ENCODE measurements at regions not wholly inside any gene's neighbourhood (a gene's known extent, or its start where the extent isn't known, plus 50 kb on each side); places are given as distances from the start of the nearest gene placed in this dataset.

GRCh38 chr5:57406641-57407040, 76.0 kb downstream of the ACTBL2 start:
- ATAC-seq = peak in 2 of 4 donors; percentile 32 to 38

DNA sequence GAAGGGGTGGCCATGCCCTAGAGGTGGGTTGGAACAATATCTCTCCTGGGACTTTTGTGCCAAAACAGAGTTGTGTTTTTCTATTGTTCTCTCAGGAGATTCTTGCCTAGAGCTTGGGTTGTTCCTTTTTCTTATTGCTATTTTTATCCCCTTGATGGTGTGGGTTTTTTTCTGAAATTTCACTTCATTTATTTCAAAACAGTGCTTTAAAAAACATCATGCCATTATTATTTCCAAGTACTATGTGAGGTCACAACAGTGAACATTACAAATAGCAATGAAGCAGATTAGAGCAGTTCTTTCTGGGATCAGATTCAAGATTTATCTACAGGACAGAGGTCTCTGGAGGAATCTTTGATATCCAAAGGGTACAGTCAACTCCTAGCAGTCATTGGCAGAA, 76.6 kb downstream of the ACTBL2 start:
- Histone ChIP-seq H3K4me1 (peaks cover 0 to 60% (median 30%) of the 10 kb centered on the region in 12 donors), H3K27ac (peak overlapping the region in 5 of 12 donors; percentile 9 to 72 (median 22)), H3K36me3 (no peaks in the 10 kb centered on the region), H3K9me3 (no peaks in the 10 kb centered on the region), H3K27me3 (no peaks in the 10 kb centered on the region), H3K4me3 (no peak overlapping the region)
- DNase-seq = no peak
- TF ChIP-seq POLR2A (IDR thresholded peaks at IDR 0.05) = no peak
- no peak for TF ChIP-seq CTCF (IDR thresholded peaks at IDR 0.05)
- intact Hi-C loops (cut with DNase I) = no loop called here
- ATAC-seq = peak in 3 of 4 donors; percentile 45 to 48 (median 46)

More at GRCh38 chr5:57406641-57407040, 76.0 kb downstream of the ACTBL2 start:
- Histone ChIP-seq H3K27me3 (no peaks in the 10 kb centered on the region), H3K9me3 (no peaks in the 10 kb centered on the region), H3K4me3 (no peak overlapping the region), H3K27ac (peak overlapping the region in 5 of 12 donors; percentile 2 to 43 (median 10)), H3K36me3 (no peaks in the 10 kb centered on the region), H3K4me1 (peaks cover 0 to 66% (median 30%) of the 10 kb centered on the region in 12 donors)
- intact Hi-C loops (cut with DNase I) = no loop called here
- DNase-seq = no peak
- TF ChIP-seq CTCF (IDR thresholded peaks at IDR 0.05) (no peak), POLR2A (IDR thresholded peaks at IDR 0.05) (no peak)
- WGBS, 4 donors = 54 to 79% (median 66%) methylated on average over 2 of the region's 2 CpGs

GRCh38 chr5:57402761-57403160, 79.8 kb downstream of the ACTBL2 start:
- H3K4me3 ChIP-seq = no peak overlapping the region
- peaks cover 0 to 29% (median 13%) of the 10 kb centered on the region in 12 donors for H3K4me1 ChIP-seq
- intact Hi-C loops (cut with DNase I) = no loop called here
- no peak for TF ChIP-seq CTCF (IDR thresholded peaks at IDR 0.05)
- no peak for TF ChIP-seq POLR2A (IDR thresholded peaks at IDR 0.05)
- no peak for ATAC-seq
- no peaks in the 10 kb centered on the region for H3K27me3 ChIP-seq
- H3K36me3 ChIP-seq = no peaks in the 10 kb centered on the region
- DNase-seq = no peak
- no peaks in the 10 kb centered on the region for H3K9me3 ChIP-seq
- 46 to 77% (median 59%) methylated on average over 3 of the region's 3 CpGs for WGBS, 4 donors
- H3K27ac ChIP-seq = no peak overlapping the region

- Histone ChIP-seq H3K9me3 (no peaks in the 10 kb centered on the region), H3K27ac (no peak overlapping the region), H3K36me3 (no peaks in the 10 kb centered on the region), H3K4me1 (peaks cover 0 to 25% (median 13%) of the 10 kb centered on the region in 12 donors), H3K27me3 (no peaks in the 10 kb centered on the region), H3K4me3 (no peak overlapping the region)
- no peak for DNase-seq
- no peak for ATAC-seq
- 80 to 89% (median 87%) methylated on average over 2 of the region's 2 CpGs for WGBS, 4 donors
- intact Hi-C loops (cut with DNase I) = no loop called here
- TF ChIP-seq POLR2A (IDR thresholded peaks at IDR 0.05) (no peak), CTCF (IDR thresholded peaks at IDR 0.05) (no peak)
Measured at GRCh38 chr5:57402348-57402747, 80.3 kb downstream of the ACTBL2 start.
